Naive thymus-derived CD4-positive, alpha-beta T cell (primary cell): ENCODE measurements at regions not wholly inside any gene's neighbourhood (a gene's known extent, or its start where the extent isn't known, plus 50 kb on each side); places are given as distances from the start of the nearest gene placed in this dataset.

ENCODE experiments used
- ATAC-seq: fragments of 150-1000 bp; cut with Tn5 transposase; 2 replicates; pipeline ENCODE4 v1.10.0; 2021; ENCODE audit warnings: mild to moderate bottlenecking, moderate library complexity
- CTCF ChIA-PET: fragments of 350-600 bp; sonication (Branson Sonifier 250); formaldehyde crosslinking; loops from one replicate; lab custom pipeline; 2021; ENCODE audit warnings: antibody characterized with exemption; lab: Charles Lee
- POLR2A ChIA-PET: fragments of 350-600 bp; sonication (Branson Sonifier 250); formaldehyde crosslinking; loops from one replicate; lab custom pipeline; 2021; ENCODE audit warnings: antibody characterized with exemption, inconsistent platforms; lab: Charles Lee
- DNase-seq, 9 donors: peaks; one replicate each; pipeline versions ENCODE4 v3.0.0 to v3.0.0-alpha.2; 2020 to 2022; ENCODE audit warnings: mixed read lengths in 1 of 9
- H3K27ac ChIP-seq: one replicate; pipeline ENCODE4 v1.7.0; 2013; ENCODE audit warnings: mild to moderate bottlenecking, low read depth, low read length, moderate library complexity
- H3K27me3 ChIP-seq, 2 donors: one replicate each; pipeline ENCODE4 v1.7.0; 2013; ENCODE audit warnings: low read length in 2 of 2, mild to moderate bottlenecking in 2 of 2, moderate library complexity in 2 of 2; ENCODE audit not compliant: control insufficient read depth in 2 of 2, insufficient read depth in 2 of 2
- H3K36me3 ChIP-seq, 3 experiments: 1 replicate in 2 of 3; 2 replicates in 1 of 3; pipeline ENCODE4 v1.7.0; 2013; ENCODE audit warnings: low read length in 3 of 3, mild to moderate bottlenecking in 3 of 3, moderate library complexity in 1 of 3; ENCODE audit not compliant: insufficient read depth in 3 of 3, control insufficient read depth in 2 of 3
- H3K4me1 ChIP-seq, 2 donors: one replicate each; pipeline ENCODE4 v1.7.0; 2013; ENCODE audit warnings: low read length in 2 of 2, mild to moderate bottlenecking in 2 of 2, moderate library complexity in 1 of 2; ENCODE audit not compliant: control insufficient read depth in 2 of 2, insufficient read depth in 2 of 2
- H3K4me3 ChIP-seq: 2 replicates; pipeline ENCODE4 v1.7.0; 2013; ENCODE audit warnings: mild to moderate bottlenecking, low read length
- H3K9me3 ChIP-seq, 3 experiments: 1 replicate in 2 of 3; 2 replicates in 1 of 3; pipeline ENCODE4 v1.7.0; 2013; ENCODE audit warnings: low read length in 3 of 3; ENCODE audit not compliant: control insufficient read depth in 2 of 3
- H3K27ac Mint-ChIP-seq, 9 donors: one replicate each; pipeline ENCODE4 v1.8.0; 2020 to 2022; ENCODE audit warnings: mixed read lengths in 9 of 9, mild to moderate bottlenecking in 8 of 9, moderate library complexity in 5 of 9, inconsistent platforms in 2 of 9
- H3K27me3 Mint-ChIP-seq, 5 donors: one replicate each; pipeline ENCODE4 v1.8.0; 2021 to 2022; ENCODE audit warnings: mixed read lengths in 5 of 5, mild to moderate bottlenecking in 1 of 5
- H3K36me3 Mint-ChIP-seq, 5 donors: one replicate each; pipeline ENCODE4 v1.8.0; 2020 to 2022; ENCODE audit warnings: mixed read lengths in 5 of 5, mild to moderate bottlenecking in 3 of 5, inconsistent platforms in 1 of 5
- H3K4me1 Mint-ChIP-seq, 7 donors: one replicate each; pipeline ENCODE4 v1.8.0; 2020 to 2022; ENCODE audit warnings: mixed read lengths in 7 of 7, mild to moderate bottlenecking in 3 of 7, inconsistent platforms in 1 of 7
- H3K4me3 Mint-ChIP-seq, 10 donors: one replicate each; pipeline ENCODE4 v1.8.0; 2020 to 2022; ENCODE audit warnings: mild to moderate bottlenecking in 10 of 10, mixed read lengths in 10 of 10, moderate library complexity in 6 of 10, inconsistent platforms in 2 of 10
- H3K9me3 Mint-ChIP-seq, 11 donors: one replicate each; pipeline ENCODE4 v1.8.0; 2020 to 2022; ENCODE audit warnings: mixed read lengths in 11 of 11, mild to moderate bottlenecking in 4 of 11, inconsistent platforms in 1 of 11, moderate library complexity in 1 of 11
- intact Hi-C, 2 donors: fragments of 100-400 bp; cut with micrococcal nuclease; formaldehyde crosslinking; loops; one replicate each; pipeline ENCODE4 v1.15.1; 2023

DNA sequence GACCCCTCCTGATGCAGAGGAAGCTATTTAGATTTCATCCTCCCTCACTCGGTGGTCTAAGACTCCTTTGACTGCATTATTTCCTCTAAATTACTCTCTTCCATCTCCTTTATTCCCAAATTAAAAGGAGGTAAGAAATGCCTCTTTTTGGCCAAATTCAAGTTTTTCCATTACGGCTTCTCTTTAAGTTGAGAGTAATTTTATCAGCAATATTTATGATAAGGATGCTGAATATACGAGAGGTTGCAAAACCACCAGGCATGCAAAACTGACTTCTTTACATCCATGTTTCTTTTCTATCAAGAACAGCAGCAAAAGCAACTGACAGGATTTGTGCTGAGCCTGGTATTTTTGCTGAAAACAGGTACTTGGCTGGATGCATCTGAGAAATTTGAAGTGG, 262.0 kb upstream of the RARB start:
- no peak for DNase-seq
- H3K4me3 Mint-ChIP-seq: no peak overlapping the region
- no peak for ATAC-seq
- no peaks in the 10 kb centered on the region for H3K36me3 ChIP-seq
- no peak overlapping the region for H3K4me3 ChIP-seq
- H3K27me3 Mint-ChIP-seq: no peaks in the 10 kb centered on the region
- no peaks in the 10 kb centered on the region for H3K9me3 ChIP-seq
- ChIA-PET POLR2A (no interaction called here), CTCF (no interaction called here)
- intact Hi-C loops: no loop called here
- no peaks in the 10 kb centered on the region for H3K27me3 ChIP-seq
- no peak overlapping the region for H3K27ac ChIP-seq
- peaks cover 0 to 4% (median 0%) of the 10 kb centered on the region in 5 donors for H3K36me3 Mint-ChIP-seq
- H3K27ac Mint-ChIP-seq: no peak overlapping the region
- peaks cover 1 to 16% (median 10%) of the 10 kb centered on the region in 11 donors for H3K9me3 Mint-ChIP-seq
- no peaks in the 10 kb centered on the region for H3K4me1 ChIP-seq
- no peaks in the 10 kb centered on the region for H3K4me1 Mint-ChIP-seq

DNA sequence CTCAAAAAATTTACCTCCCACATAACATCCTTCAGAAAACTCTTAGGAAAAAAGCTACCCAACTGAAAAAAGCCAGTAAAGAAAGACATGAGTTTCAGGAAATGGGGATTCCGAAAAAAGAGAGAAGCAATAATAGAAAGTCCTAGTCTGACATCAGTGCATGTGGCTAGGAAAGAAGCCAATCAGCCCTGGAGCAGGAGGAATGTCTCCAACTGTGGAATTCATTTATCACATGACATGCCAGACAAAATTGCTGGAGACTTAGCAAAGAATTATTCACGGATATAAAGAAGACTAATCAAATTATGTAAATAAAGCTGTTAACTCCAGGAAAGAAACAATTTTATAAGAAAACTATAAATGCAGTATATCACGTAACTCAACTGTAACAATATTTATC, 258.9 kb upstream of the RARB start:
- POLR2A ChIA-PET: no interaction called here
- Histone ChIP-seq H3K4me1 (no peaks in the 10 kb centered on the region), H3K9me3 (no peaks in the 10 kb centered on the region), H3K4me3 (no peak overlapping the region), H3K27ac (no peak overlapping the region), H3K27me3 (no peaks in the 10 kb centered on the region), H3K36me3 (no peaks in the 10 kb centered on the region)
- no peaks in the 10 kb centered on the region for H3K4me1 Mint-ChIP-seq
- peaks cover 0 to 4% (median 0%) of the 10 kb centered on the region in 5 donors for H3K36me3 Mint-ChIP-seq
- intact Hi-C loops: no loop called here
- no peak overlapping the region for H3K4me3 Mint-ChIP-seq
- ATAC-seq (no peak), DNase-seq (no peak)
- CTCF ChIA-PET: no interaction called here
- no peak overlapping the region for H3K27ac Mint-ChIP-seq
- H3K27me3 Mint-ChIP-seq: no peaks in the 10 kb centered on the region
- H3K9me3 Mint-ChIP-seq: peaks cover 0 to 11% (median 4%) of the 10 kb centered on the region in 11 donors

DNA sequence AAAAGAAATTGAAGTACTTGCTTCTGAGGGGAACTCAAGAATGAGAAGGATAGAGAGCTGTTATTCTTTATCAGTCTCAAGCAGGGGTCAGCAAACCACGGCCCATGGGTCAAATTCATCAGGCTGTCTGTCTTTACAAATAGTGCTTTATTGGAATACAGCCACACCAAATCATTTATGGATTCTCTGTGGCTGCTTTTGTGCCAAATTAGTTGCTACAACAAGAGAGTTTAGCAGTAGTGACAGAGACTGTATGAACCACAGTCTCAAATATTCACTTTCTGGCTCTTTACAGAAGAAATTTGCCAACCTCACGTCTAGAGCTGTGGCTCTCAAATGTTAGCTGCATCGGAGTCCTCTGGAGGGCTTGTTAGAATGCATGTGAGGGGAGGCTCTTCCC, 258.0 kb upstream of the RARB start:
- Histone ChIP-seq H3K27me3 (no peaks in the 10 kb centered on the region), H3K4me1 (no peaks in the 10 kb centered on the region), H3K27ac (no peak overlapping the region), H3K9me3 (no peaks in the 10 kb centered on the region), H3K4me3 (no peak overlapping the region), H3K36me3 (no peaks in the 10 kb centered on the region)
- DNase-seq: no peak
- Mint-ChIP-seq H3K27ac (no peak overlapping the region), H3K9me3 (peaks cover 0 to 11% (median 4%) of the 10 kb centered on the region in 11 donors), H3K4me3 (no peak overlapping the region), H3K36me3 (peaks cover 0 to 4% (median 0%) of the 10 kb centered on the region in 5 donors), H3K4me1 (no peaks in the 10 kb centered on the region), H3K27me3 (no peaks in the 10 kb centered on the region)
- POLR2A ChIA-PET: no interaction called here
- CTCF ChIA-PET: no interaction called here
- ATAC-seq: no peak
- intact Hi-C loops: no loop called here

GRCh38 chr3:25171118-25171807, 256.8 kb upstream of the RARB start:
- Histone ChIP-seq H3K27ac (no peak overlapping the region), H3K36me3 (no peaks in the 10 kb centered on the region), H3K4me3 (no peak overlapping the region), H3K9me3 (no peaks in the 10 kb centered on the region), H3K27me3 (no peaks in the 10 kb centered on the region), H3K4me1 (no peaks in the 10 kb centered on the region)
- ATAC-seq (no peak), DNase-seq (no peak)
- Mint-ChIP-seq H3K27ac (no peak overlapping the region), H3K4me3 (no peak overlapping the region), H3K4me1 (no peaks in the 10 kb centered on the region), H3K9me3 (peaks cover 0 to 11% (median 4%) of the 10 kb centered on the region in 11 donors), H3K27me3 (no peaks in the 10 kb centered on the region), H3K36me3 (peaks cover 0 to 4% (median 0%) of the 10 kb centered on the region in 5 donors)
- POLR2A ChIA-PET: no interaction called here
- intact Hi-C loops: no loop called here
- CTCF ChIA-PET: no interaction called here

- no peak overlapping the region for H3K4me3 ChIP-seq
- no peak overlapping the region for H3K27ac ChIP-seq
- Mint-ChIP-seq H3K4me1 (no peaks in the 10 kb centered on the region), H3K27me3 (no peaks in the 10 kb centered on the region), H3K9me3 (peaks cover 0 to 11% (median 4%) of the 10 kb centered on the region in 11 donors), H3K27ac (no peak overlapping the region), H3K36me3 (peaks cover 0 to 4% (median 0%) of the 10 kb centered on the region in 5 donors), H3K4me3 (no peak overlapping the region)
- no peaks in the 10 kb centered on the region for H3K4me1 ChIP-seq
- ChIA-PET POLR2A (no interaction called here), CTCF (no interaction called here)
- no peaks in the 10 kb centered on the region for H3K27me3 ChIP-seq
- DNase-seq (no peak), ATAC-seq (no peak)
- no peaks in the 10 kb centered on the region for H3K9me3 ChIP-seq
- no peaks in the 10 kb centered on the region for H3K36me3 ChIP-seq
- intact Hi-C loops: no loop called here
Measured at GRCh38 chr3:25171897-25172296, 256.2 kb upstream of the RARB start.

DNA sequence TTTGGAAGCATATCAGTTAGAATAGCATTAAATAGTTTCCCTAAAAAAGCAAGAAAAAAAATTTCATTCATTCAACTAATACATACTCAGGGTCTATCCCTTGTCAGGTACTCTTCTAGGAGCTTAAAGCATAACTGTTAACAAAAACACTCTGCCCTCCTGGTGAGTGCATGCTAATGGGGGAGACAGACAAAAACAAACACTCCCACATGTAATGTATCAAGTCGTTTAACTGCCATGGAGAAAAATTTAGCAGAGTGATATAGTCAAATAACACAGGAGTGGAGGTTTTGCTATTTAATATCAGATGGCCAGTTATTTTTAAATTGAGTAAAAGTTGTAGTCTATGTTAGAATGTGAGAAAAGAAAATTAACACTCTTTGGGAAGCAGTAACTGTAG, 254.5 kb upstream of the RARB start:
- no peak overlapping the region for H3K4me3 Mint-ChIP-seq
- DNase-seq: no peak
- H3K9me3 Mint-ChIP-seq: peaks cover 0 to 7% (median 2%) of the 10 kb centered on the region in 11 donors
- no peaks in the 10 kb centered on the region for H3K4me1 ChIP-seq
- POLR2A ChIA-PET: no interaction called here
- H3K36me3 ChIP-seq: no peaks in the 10 kb centered on the region
- no peaks in the 10 kb centered on the region for H3K9me3 ChIP-seq
- no peak overlapping the region for H3K4me3 ChIP-seq
- H3K27ac ChIP-seq: no peak overlapping the region
- no peaks in the 10 kb centered on the region for H3K36me3 Mint-ChIP-seq
- intact Hi-C loops: no loop called here
- H3K4me1 Mint-ChIP-seq: no peaks in the 10 kb centered on the region
- CTCF ChIA-PET: no interaction called here
- no peaks in the 10 kb centered on the region for H3K27me3 Mint-ChIP-seq
- no peak overlapping the region for H3K27ac Mint-ChIP-seq
- H3K27me3 ChIP-seq: no peaks in the 10 kb centered on the region
- no peak for ATAC-seq

DNA sequence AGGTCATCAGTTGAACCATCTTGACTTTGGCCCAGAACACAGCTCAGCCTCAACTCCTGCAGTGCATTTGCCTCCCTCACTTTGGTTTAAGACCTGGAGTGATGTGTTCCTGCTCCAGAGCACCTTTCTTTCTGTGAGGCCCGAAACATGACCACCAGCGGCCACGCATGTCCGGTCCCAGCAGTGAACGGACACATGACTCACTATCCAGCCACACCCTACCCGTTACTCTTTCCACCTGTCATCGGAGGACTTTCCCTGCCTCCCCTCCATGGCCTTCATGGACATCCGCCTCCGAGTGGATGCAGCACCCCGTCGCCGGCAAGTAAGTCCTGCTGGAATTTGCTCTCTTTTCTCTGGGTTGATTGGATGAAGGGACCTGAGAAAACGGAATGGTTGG, 253.8 kb upstream of the RARB start:
- no peak overlapping the region for H3K27ac Mint-ChIP-seq
- H3K36me3 Mint-ChIP-seq: no peaks in the 10 kb centered on the region
- no peaks in the 10 kb centered on the region for H3K27me3 Mint-ChIP-seq
- H3K4me3 Mint-ChIP-seq: no peak overlapping the region
- DNase-seq (no peak), ATAC-seq (no peak)
- H3K4me3 ChIP-seq: no peak overlapping the region
- ChIA-PET CTCF (no interaction called here), POLR2A (no interaction called here)
- no peaks in the 10 kb centered on the region for H3K27me3 ChIP-seq
- no peaks in the 10 kb centered on the region for H3K4me1 Mint-ChIP-seq
- H3K9me3 Mint-ChIP-seq: peaks cover 0 to 5% (median 0%) of the 10 kb centered on the region in 11 donors
- no peaks in the 10 kb centered on the region for H3K36me3 ChIP-seq
- no peaks in the 10 kb centered on the region for H3K4me1 ChIP-seq
- no peaks in the 10 kb centered on the region for H3K9me3 ChIP-seq
- H3K27ac ChIP-seq: no peak overlapping the region
- intact Hi-C loops: no loop called here
